ENCODE measurements at regions not wholly inside any gene's neighbourhood (a gene's known extent, or its start where the extent isn't known, plus 50 kb on each side); places are given as distances from the start of the nearest gene placed in this dataset.

GRCh38 chr7:15921576-15921975, 235.1 kb upstream of the MEOX2 start:
- TF ChIP-seq, protein P1, sequence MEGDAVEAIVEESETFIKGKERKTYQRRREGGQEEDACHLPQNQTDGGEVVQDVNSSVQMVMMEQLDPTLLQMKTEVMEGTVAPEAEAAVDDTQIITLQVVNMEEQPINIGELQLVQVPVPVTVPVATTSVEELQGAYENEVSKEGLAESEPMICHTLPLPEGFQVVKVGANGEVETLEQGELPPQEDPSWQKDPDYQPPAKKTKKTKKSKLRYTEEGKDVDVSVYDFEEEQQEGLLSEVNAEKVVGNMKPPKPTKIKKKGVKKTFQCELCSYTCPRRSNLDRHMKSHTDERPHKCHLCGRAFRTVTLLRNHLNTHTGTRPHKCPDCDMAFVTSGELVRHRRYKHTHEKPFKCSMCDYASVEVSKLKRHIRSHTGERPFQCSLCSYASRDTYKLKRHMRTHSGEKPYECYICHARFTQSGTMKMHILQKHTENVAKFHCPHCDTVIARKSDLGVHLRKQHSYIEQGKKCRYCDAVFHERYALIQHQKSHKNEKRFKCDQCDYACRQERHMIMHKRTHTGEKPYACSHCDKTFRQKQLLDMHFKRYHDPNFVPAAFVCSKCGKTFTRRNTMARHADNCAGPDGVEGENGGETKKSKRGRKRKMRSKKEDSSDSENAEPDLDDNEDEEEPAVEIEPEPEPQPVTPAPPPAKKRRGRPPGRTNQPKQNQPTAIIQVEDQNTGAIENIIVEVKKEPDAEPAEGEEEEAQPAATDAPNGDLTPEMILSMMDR (IDR thresholded peaks at IDR 0.05 in 4 of 5, conservative IDR thresholded peaks at IDR 0.05 in 1 of 5): no peak
- no peak for TF ChIP-seq POLR2A (IDR thresholded peaks at IDR 0.05)
